ENCODE measurements at regions not wholly inside any gene's neighbourhood (a gene's known extent, or its start where the extent isn't known, plus 50 kb on each side); places are given as distances from the start of the nearest gene placed in this dataset.
A peak's percentile ranks its signal among the peaks of the same experiment; 100 is the strongest.
"Not testable (repeated sequence)": the region's sequence is repeated elsewhere in the genome, so short reads cannot be mapped to it uniquely, and the experiment has no call there.

DNA sequence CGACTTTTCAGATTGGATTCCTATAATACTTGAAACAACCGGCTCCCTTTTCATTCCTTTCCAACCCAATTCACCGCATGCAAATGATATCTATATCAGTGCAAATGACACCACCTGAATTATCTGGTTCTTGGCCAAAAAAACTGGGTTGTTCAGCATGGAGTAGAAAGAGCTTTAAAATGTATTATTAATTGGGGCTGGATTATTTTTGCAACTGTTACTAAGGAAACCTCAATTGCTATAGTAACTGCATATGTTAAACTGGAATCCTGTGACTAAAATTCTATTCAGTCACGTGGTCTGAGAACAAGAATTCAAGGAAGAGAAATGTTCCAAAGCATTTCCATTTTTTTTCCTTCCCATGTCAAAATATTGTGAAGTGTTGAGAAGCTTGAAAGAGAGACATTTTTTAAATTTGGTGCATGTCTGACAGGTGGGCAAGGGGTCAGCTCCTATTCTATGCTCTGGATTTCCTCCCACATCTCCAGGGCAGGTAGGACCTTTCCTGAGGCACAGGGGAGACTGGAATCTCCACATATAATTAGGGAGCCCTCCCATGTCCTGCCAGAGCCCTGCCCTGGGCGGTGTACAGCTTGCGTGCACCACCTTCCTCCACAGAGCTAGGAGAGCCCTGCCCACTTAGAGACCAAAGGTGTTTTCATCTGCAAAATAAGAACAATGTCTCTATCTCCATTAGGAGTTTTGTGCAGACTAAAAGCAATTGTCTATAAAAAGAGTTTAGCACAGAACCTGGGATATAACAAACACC is 899.6 kb downstream of the TUBA3C start:
- H3K36me3 ChIP-seq (ENCODE audit: insufficient read depth); H4K20me1 ChIP-seq (ENCODE audit: insufficient read depth); H3K9ac ChIP-seq; H3K27me3 ChIP-seq (ENCODE audit: insufficient read depth, low read depth); H3K27ac ChIP-seq; H3K79me2 ChIP-seq (ENCODE audit: insufficient read depth, low read depth); H3K4me3 ChIP-seq (IDR thresholded peaks at IDR 0.05; ENCODE audit: insufficient read depth, low read depth, low read length); H2AFZ ChIP-seq (ENCODE audit: low read depth): not testable (repeated sequence)
- Histone ChIP-seq H3K4me1 (ENCODE audit: low read depth, poor library complexity, severe bottlenecking) (peaks cover 70% of the 10 kb centered on the region), H3K4me2 (0 out of 2 replicates have a peak overlapping the region, but pooled peaks have one; percentile 13)

DNA sequence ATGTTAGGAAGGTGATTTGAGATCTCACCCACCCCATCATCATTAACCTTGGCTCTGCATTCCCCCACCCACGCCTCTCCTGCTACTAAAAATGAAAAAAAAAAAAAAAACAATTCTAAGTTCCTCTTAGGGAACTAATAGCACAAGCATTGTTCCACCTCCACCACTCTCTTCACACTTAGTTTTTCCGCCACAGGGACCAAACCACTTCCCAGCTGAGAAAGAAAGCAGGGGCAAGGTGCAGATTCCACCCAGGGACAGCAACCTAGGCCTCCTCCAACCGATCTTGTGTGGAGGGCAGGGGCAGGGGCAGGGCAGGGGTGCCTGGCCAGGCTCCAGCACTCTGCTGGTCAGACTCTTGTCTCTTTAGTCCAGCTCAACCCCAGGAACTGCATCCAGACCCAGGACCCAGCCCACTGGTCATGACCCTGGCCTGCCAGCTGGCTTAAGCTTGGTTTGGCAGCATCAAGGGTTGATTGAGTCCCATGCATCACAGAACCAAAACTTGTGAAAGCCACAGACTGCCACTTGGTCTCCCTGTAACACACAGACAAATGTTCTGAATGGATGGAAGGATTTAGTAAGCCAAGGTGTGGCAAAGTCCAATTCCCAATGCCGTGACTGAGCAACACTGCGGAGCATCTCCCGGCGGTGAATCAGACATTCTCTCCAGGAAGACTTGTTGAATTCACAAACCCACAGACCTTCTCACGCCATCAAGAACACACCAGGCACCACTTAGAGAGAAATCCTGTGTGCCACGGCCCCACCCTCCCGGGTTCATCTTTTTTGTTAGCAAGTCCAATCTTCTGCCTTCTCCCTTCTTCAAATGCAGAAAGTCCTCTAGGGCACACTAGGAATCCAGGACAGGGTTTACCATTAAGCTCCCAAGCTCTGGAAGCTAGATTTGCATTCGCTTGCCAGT is 900.5 kb downstream of the TUBA3C start:
- not testable (repeated sequence) for H3K9ac ChIP-seq; H3K27ac ChIP-seq; H2AFZ ChIP-seq (ENCODE audit: low read depth); H3K4me2 ChIP-seq; H3K36me3 ChIP-seq (ENCODE audit: insufficient read depth); H3K27me3 ChIP-seq (ENCODE audit: insufficient read depth, low read depth); H3K4me3 ChIP-seq (IDR thresholded peaks at IDR 0.05; ENCODE audit: insufficient read depth, low read depth, low read length); H4K20me1 ChIP-seq (ENCODE audit: insufficient read depth); H3K79me2 ChIP-seq (ENCODE audit: insufficient read depth, low read depth)
- peaks cover 69% of the 10 kb centered on the region for H3K4me1 ChIP-seq (ENCODE audit: low read depth, poor library complexity, severe bottlenecking)

DNA sequence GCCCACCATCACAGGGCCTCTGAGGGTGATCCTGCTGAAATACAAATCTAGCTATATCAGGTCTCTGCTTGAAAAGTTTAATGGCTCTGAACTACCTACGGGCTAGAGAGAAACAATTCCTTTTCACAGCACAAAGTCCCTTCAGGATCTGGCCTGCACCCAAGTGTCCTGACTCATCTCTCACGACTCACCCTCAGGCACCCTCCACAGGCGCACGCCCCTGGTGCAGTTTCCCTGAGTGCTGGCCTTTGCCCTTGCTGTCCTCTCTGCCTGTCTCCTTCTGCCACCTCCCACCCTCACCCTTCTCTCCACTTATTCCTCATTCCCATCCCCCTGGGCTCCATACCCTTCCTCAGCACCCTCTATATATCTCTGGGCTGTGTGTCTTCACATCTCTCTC is 901.7 kb downstream of the TUBA3C start:
- not testable (repeated sequence) for H2AFZ ChIP-seq (ENCODE audit: low read depth); H3K4me2 ChIP-seq; H3K27ac ChIP-seq; H3K4me3 ChIP-seq (IDR thresholded peaks at IDR 0.05; ENCODE audit: insufficient read depth, low read depth, low read length); H4K20me1 ChIP-seq (ENCODE audit: insufficient read depth); H3K9ac ChIP-seq; H3K27me3 ChIP-seq (ENCODE audit: insufficient read depth, low read depth); H3K36me3 ChIP-seq (ENCODE audit: insufficient read depth); H3K79me2 ChIP-seq (ENCODE audit: insufficient read depth, low read depth)
- H3K4me1 ChIP-seq (ENCODE audit: low read depth, poor library complexity, severe bottlenecking) = peaks cover 74% of the 10 kb centered on the region

DNA sequence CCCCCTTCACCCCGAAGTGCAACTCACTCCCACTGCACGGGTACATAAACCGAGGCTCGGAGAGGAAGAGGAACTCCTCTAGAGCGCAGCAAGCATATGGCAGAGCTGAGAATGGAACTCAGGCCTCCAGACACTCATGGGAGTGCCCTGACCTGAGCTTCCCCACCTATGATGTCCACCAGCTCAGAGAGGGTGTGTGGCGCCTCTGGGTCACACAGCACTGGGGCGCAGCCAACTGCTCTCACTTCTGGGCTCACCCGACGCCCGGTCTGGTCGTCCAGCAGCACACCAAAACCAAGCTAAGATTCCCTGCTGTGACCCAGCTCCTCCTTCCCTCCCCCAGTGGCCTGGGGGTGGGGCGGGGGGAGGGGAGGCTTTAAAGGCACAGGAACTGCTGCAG is 904.3 kb downstream of the TUBA3C start:
- Histone ChIP-seq H3K4me2 (peak overlapping the region; percentile 73), H3K79me2 (ENCODE audit: insufficient read depth, low read depth) (peaks cover 13% of the 10 kb centered on the region; the same call in 1 of the 2 replicates), H3K4me1 (ENCODE audit: low read depth, poor library complexity, severe bottlenecking) (peaks cover 57% of the 10 kb centered on the region), H2AFZ (ENCODE audit: low read depth) (peak overlapping the region; percentile 49; the same call in 1 of the 2 replicates), H3K9ac (peak overlapping the region; percentile 44; the same call in 1 of the 2 replicates), H3K27ac (peak overlapping the region; percentile 81)
- H3K4me3 ChIP-seq (IDR thresholded peaks at IDR 0.05; ENCODE audit: insufficient read depth, low read depth, low read length); H4K20me1 ChIP-seq (ENCODE audit: insufficient read depth); H3K27me3 ChIP-seq (ENCODE audit: insufficient read depth, low read depth); H3K36me3 ChIP-seq (ENCODE audit: insufficient read depth): not testable (repeated sequence)

DNA sequence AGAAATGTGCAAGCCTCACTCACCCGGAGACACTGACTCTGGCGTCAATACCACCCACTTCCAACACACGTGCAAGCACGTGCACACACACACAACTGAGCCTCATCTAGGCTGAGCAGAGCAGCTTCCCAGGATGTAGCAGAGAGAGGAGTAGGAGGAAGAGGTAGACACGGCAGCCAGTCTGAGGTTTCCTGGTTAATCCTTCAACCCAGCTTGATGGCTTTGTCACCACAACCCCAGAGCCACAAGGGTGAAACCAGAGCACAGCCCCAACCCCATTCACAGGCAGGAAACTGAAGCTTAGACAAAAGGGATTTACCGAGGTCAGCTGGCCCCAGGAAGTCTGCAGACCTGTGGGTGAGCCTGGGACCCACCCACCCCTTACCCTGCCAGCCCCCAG is 905.3 kb downstream of the TUBA3C start:
- Histone ChIP-seq H3K4me1 (ENCODE audit: low read depth, poor library complexity, severe bottlenecking) (peaks cover 49% of the 10 kb centered on the region), H3K27ac (peak overlapping the region; percentile 81), H3K79me2 (ENCODE audit: insufficient read depth, low read depth) (peaks cover 20% of the 10 kb centered on the region; the same call in 1 of the 2 replicates)
- not testable (repeated sequence) for H3K27me3 ChIP-seq (ENCODE audit: insufficient read depth, low read depth); H3K9ac ChIP-seq; H3K36me3 ChIP-seq (ENCODE audit: insufficient read depth); H2AFZ ChIP-seq (ENCODE audit: low read depth); H3K4me3 ChIP-seq (IDR thresholded peaks at IDR 0.05; ENCODE audit: insufficient read depth, low read depth, low read length); H4K20me1 ChIP-seq (ENCODE audit: insufficient read depth); H3K4me2 ChIP-seq

DNA sequence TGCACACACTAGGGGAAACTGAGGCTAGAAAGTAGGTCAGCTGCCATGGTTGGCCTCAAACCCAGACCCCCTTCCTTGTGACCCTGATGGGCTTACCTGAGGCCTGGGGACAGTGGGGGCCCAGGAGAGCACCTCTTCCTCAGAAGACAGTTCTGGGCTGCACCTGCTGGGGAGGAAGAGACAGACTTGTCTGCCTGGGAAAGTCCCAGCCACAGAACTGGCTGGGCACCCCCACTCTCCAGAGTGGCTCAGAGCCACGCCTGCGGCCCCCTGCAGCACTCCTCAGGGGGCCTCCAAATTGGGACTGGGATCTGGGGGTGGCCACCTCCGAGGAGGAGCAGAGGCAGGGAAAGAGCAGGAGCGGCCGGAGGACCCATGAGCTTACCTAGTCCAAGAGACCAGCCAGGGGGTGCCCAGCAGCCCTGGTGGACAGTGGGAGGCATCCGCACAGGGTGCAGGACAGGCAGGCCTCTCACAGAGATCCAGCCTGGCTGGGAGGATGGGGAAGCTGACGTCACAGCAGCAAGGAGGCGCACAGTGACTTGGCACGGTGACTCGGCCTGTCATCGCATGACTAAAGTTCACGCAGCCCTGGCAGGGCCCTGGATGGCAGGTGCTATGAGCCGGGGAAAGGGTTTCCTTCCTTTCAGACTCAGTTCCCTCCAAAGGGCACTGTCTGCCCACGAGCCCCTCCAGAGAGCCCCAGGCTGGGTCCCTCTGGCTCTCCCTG is 907.7 kb downstream of the TUBA3C start:
- Histone ChIP-seq H3K27ac (peak overlapping the region; percentile 92), H3K9ac (peak overlapping the region; percentile 86), H3K79me2 (ENCODE audit: insufficient read depth, low read depth) (peaks cover 20% of the 10 kb centered on the region; the same call in 1 of the 2 replicates), H3K4me1 (ENCODE audit: low read depth, poor library complexity, severe bottlenecking) (peaks cover 35% of the 10 kb centered on the region), H3K4me2 (peak overlapping the region; percentile 82), H2AFZ (ENCODE audit: low read depth) (peak overlapping the region; percentile 26; the same call in 1 of the 2 replicates)
- not testable (repeated sequence) for H3K36me3 ChIP-seq (ENCODE audit: insufficient read depth); H3K27me3 ChIP-seq (ENCODE audit: insufficient read depth, low read depth); H3K4me3 ChIP-seq (IDR thresholded peaks at IDR 0.05; ENCODE audit: insufficient read depth, low read depth, low read length); H4K20me1 ChIP-seq (ENCODE audit: insufficient read depth)

DNA sequence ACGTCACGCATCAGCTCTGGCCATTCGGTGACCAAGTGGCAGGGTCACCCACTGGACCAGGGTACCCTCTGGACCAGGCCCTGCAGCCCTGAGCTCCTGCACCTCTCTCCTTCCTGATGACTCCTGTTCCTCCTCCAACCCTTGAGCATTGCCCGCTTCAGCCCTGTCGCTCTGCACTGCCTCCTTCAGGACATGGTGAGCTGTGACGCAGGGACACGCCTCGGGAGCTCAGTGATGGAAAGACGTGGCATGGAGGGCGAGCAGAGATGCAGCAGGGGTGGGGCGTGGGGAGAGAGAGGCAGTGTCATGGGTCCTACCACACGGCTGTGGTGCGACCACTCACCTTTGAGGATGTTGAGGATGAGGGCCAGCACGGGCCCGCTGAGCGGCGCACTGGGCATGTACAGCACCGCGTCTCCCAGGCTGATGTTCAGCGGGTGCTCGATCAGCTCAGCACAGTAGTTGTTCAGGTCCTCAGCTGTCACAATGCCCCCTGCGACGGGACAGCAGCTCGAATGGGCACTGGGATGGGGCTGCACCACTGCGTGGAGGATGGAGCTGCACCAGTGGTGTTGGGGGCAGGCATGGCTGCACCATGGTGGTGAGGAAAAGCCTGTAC is 922.7 kb downstream of the TUBA3C start:
- H3K36me3 ChIP-seq (ENCODE audit: insufficient read depth); H3K4me2 ChIP-seq; H3K27ac ChIP-seq; H4K20me1 ChIP-seq (ENCODE audit: insufficient read depth); H3K9ac ChIP-seq; H3K27me3 ChIP-seq (ENCODE audit: insufficient read depth, low read depth); H3K4me3 ChIP-seq (IDR thresholded peaks at IDR 0.05; ENCODE audit: insufficient read depth, low read depth, low read length); H3K79me2 ChIP-seq (ENCODE audit: insufficient read depth, low read depth); H2AFZ ChIP-seq (ENCODE audit: low read depth); H3K4me1 ChIP-seq (ENCODE audit: low read depth, poor library complexity, severe bottlenecking): not testable (repeated sequence)

DNA sequence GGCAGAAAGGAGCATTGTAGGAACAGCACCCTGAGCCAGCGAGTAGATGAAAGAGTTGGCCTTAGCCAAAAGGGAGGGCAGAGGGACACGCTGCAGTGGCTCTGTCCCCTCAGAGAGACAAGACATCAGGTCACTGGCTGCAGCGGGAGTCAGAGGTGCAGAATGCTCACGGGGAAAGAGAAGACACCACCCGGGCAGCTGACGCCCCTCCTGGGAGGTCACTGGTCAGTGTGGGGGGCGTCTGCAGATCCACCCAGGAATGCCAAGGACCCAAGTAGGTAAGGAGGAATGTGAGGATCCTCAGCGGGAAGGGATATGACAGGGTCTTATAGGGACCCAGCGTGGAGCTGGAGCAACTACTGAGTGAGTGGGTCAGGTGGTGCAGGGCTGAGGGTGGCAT is 923.9 kb downstream of the TUBA3C start:
- H3K27ac ChIP-seq; H3K9ac ChIP-seq; H4K20me1 ChIP-seq (ENCODE audit: insufficient read depth); H3K36me3 ChIP-seq (ENCODE audit: insufficient read depth); H3K4me3 ChIP-seq (IDR thresholded peaks at IDR 0.05; ENCODE audit: insufficient read depth, low read depth, low read length); H3K79me2 ChIP-seq (ENCODE audit: insufficient read depth, low read depth); H3K4me2 ChIP-seq; H3K27me3 ChIP-seq (ENCODE audit: insufficient read depth, low read depth); H3K4me1 ChIP-seq (ENCODE audit: low read depth, poor library complexity, severe bottlenecking); H2AFZ ChIP-seq (ENCODE audit: low read depth): not testable (repeated sequence)
